Pancreas (tissue), 10 donors: ENCODE measurements at regions not wholly inside any gene's neighbourhood (a gene's known extent, or its start where the extent isn't known, plus 50 kb on each side); places are given as distances from the start of the nearest gene placed in this dataset.

Experiments used
- ATAC-seq, 4 donors: fragments of 200-7000 bp; cut with Tn5 transposase; one replicate each; pipeline versions ENCODE4 v1.8.0 to v1.9.1; 2020; ENCODE audit warnings: mild to moderate bottlenecking in 4 of 4, moderate library complexity in 4 of 4
- DNase-seq, 6 donors: peaks; one replicate each; pipeline ENCODE4 v3.0.0-alpha.2; 2020
- FAIRE-seq: peaks from 2 replicates; lab custom pipeline; 2012; peaks lifted over from hg19 to GRCh38; lab: Jason Lieb, UNC
- H3K27ac ChIP-seq, 4 donors: fragments of 200-600 bp; sonication (generic); 1 replicate in 3 of 4; 2 replicates in 1 of 4; pipeline versions ENCODE4 v1.5.0 to v1.8.0; 2020
- H3K27me3 ChIP-seq, 4 donors: fragments of 200-600 bp; one replicate each; pipeline ENCODE4 v1.8.0; 2021
- H3K36me3 ChIP-seq, 3 donors: fragments of 200-600 bp; sonication (generic) in 1 of 3; one replicate each; pipeline versions ENCODE4 v1.5.0 to v1.8.0; 2020 to 2021
- H3K4me1 ChIP-seq, 3 donors: fragments of 200-600 bp; one replicate each; pipeline ENCODE4 v1.8.0; 2021
- H3K4me3 ChIP-seq, 4 donors: fragments of 200-600 bp; sonication (generic) in 2 of 4; one replicate each; pipeline versions ENCODE4 v1.5.0 to v1.8.0; 2020 to 2021
- H3K9me3 ChIP-seq, 4 donors: fragments of 200-600 bp; one replicate each; pipeline ENCODE4 v1.8.0; 2021
- WGBS, 2 donors: extraction: QIAGEN DNeasy Blood & Tissue Kit; methylation state at CpG; one replicate each; pipeline ENCODE4 v1.1.7; 2013; 5-methylcytosine and 5-hydroxymethylcytosine counted together
- intact Hi-C, 3 donors: fragments of 100-400 bp; cut with DNase I; formaldehyde crosslinking; loops; one replicate each; pipeline versions ENCODE4 v1.11.1 to v1.14.2; 2022
- TF ChIP-seq, protein P1 (sequence below), 4 donors: fragments of 200-600 bp; sonication (generic) in 3 of 4; IDR thresholded peaks; one replicate each; pipeline versions ENCODE4 v1.5.0 to v1.8.0; 2021; ENCODE audit warnings: antibody characterized with exemption in 4 of 4
- donor health status: healthy with polysubstance abuse.
- donor health status: DM: no; HTN: no; CAD: no; lungs with moderate emphysema.
- donor health status: DM: no; HTN: no; CAD: no.
- donor health status: control.
- donor health status: control.
- donor health status: Bipolar disorder and iron deficiency.
- donor health status: DM: yes; HTN: yes; CAD: no.
- donor health status: DM: no; HTN: no; CAD: no.
- donor health status: DM: no; HTN: no; CAD: no.
- donor health status: DM: yes; HTN: yes; CAD: no.

DNA sequence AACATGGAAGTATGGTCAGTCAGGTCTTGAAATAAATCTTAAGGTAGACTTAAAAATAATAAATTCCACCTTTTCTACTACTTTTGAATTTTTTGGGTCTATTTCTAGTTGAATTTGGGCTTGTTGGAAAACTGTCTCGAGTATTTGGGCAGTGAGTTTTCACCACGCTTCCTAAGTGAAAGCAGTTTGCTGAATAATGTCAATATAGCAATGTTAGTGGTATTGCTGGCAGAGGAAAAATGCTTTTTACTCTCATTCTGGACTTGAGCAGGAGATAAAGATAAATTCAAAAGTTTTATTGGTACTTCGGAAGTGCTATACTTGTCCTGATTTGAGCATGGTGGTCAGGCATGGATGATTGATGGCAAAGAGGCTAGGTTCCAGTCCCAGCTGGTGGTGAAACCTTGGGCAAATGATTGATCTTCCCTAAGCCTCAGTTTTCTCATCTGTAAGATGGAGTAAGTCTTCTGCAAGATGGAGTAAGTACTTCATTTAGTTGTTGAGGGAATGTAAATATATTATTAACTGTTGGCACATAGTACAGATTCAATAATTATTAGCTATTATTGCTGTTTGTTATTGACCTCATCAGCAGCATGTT lies 503.5 kb upstream of the ZEB2 start:
- no peaks in the 10 kb centered on the region for H3K4me1 ChIP-seq
- H3K4me3 ChIP-seq, result no peak overlapping the region
- no peaks in the 10 kb centered on the region for H3K36me3 ChIP-seq
- TF ChIP-seq, protein P1, sequence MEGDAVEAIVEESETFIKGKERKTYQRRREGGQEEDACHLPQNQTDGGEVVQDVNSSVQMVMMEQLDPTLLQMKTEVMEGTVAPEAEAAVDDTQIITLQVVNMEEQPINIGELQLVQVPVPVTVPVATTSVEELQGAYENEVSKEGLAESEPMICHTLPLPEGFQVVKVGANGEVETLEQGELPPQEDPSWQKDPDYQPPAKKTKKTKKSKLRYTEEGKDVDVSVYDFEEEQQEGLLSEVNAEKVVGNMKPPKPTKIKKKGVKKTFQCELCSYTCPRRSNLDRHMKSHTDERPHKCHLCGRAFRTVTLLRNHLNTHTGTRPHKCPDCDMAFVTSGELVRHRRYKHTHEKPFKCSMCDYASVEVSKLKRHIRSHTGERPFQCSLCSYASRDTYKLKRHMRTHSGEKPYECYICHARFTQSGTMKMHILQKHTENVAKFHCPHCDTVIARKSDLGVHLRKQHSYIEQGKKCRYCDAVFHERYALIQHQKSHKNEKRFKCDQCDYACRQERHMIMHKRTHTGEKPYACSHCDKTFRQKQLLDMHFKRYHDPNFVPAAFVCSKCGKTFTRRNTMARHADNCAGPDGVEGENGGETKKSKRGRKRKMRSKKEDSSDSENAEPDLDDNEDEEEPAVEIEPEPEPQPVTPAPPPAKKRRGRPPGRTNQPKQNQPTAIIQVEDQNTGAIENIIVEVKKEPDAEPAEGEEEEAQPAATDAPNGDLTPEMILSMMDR (IDR thresholded peaks at IDR 0.05), result no peak
- FAIRE-seq (no peak), ATAC-seq (no peak), DNase-seq (no peak)
- 79 to 81% methylated on average over 3 of the region's 3 CpGs for WGBS, 2 donors
- no peaks in the 10 kb centered on the region for H3K27me3 ChIP-seq
- no peak overlapping the region for H3K27ac ChIP-seq
- intact Hi-C loops, result no loop called here
- H3K9me3 ChIP-seq, result no peaks in the 10 kb centered on the region

DNA sequence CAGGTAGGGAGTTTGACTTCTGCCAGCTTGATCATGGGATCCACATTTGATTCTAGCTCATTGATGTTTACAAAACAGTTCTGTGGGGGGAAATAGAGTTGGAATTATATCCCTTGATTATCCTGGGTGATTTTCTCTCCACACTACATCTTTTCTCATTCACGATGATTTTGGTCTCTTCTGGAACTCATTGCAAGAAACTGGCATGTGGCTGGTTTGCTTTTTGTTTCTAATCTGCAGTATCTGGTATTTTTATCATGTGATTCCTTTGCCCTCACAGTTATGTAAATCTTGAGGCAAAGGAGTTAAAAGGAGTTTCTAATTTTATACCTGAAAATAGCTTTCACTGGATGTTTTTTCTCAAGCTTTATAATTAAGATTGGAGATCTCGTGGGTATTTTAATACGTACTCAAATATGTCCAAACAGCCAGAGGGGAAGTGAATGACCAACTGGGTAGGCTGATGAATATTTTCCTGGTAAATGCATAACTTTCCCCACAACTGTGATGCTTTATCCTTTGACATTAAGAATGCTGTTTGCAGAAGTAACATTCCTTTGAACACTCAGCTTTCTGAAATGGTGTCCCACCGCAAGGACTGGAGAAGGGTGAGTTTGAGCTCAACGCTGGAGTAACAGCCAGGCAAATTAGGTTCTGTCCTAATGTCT lies 502.9 kb upstream of the ZEB2 start:
- Histone ChIP-seq H3K36me3 (no peaks in the 10 kb centered on the region), H3K4me1 (no peaks in the 10 kb centered on the region), H3K9me3 (no peaks in the 10 kb centered on the region), H3K27me3 (no peaks in the 10 kb centered on the region), H3K4me3 (no peak overlapping the region), H3K27ac (no peak overlapping the region)
- intact Hi-C loops, result no loop called here
- FAIRE-seq (no peak), ATAC-seq (peak in 2 of 4 donors; percentile 16 to 41), DNase-seq (no peak)
- TF ChIP-seq, protein P1 (IDR thresholded peaks at IDR 0.05), result no peak
- 36 to 41% methylated on average over 5 of the region's 5 CpGs for WGBS, 2 donors

DNA sequence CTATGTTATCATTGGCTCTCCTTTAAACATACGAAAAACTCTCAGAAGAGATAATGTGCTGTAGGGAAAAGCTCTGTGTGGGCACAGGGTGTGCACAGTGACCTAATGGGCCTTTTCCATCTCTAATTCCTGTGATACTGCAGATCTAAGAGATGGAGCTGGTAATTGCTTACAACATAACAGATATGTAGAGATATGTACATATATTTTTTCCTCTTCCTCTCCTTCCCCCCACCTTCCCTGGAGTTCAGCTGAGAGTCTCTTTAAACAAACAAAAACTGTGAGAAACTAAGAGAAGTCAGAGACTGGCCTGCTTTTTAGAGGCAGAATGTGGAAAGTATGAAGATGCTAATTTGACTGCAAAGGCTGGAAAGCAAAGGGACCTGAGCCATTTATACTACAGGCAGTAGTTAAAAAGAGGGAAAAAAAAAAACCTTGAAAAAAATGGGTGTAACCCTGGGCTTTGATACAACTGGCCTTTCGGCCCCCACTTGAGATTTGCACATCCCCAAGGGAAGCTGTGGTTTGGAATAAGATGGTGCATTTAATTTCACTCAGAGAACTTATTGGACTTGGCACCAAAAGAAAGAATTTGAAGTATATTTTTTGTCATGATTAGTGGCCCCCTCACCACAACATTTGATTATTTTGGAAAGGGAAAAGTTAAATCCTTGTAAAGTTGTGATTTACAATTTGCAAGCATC lies 502.2 kb upstream of the ZEB2 start:
- ATAC-seq (no peak), FAIRE-seq (no peak), DNase-seq (no peak)
- H3K27me3 ChIP-seq, result no peaks in the 10 kb centered on the region
- no peak overlapping the region for H3K27ac ChIP-seq
- no peaks in the 10 kb centered on the region for H3K9me3 ChIP-seq
- no peak overlapping the region for H3K4me3 ChIP-seq
- TF ChIP-seq, protein P1 (IDR thresholded peaks at IDR 0.05), result no peak
- no peaks in the 10 kb centered on the region for H3K4me1 ChIP-seq
- 75 to 76% methylated on average over 2 of the region's 2 CpGs for WGBS, 2 donors
- H3K36me3 ChIP-seq, result no peaks in the 10 kb centered on the region
- intact Hi-C loops, result no loop called here

DNA sequence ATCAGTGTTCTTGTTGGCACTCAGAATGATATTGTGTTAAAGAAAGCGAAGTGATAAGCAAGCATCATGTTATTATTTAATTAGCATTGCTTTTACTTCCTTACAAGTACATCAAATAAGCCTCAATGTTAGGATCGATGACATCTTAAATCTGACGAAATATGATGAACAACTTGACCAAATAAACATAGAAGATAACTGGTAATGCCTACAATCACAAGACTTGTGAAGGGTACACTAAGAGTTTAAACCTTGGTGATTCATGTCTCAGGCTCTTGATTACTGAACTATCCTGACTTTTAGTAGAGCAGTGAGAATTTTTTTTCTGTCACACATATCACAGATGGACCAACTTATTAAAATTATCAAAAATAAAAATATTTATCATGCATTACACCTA lies 500.8 kb upstream of the ZEB2 start:
- H3K36me3 ChIP-seq, result no peaks in the 10 kb centered on the region
- WGBS, 2 donors, result 90 to 95% methylated on average over 3 of the region's 3 CpGs
- no peak overlapping the region for H3K27ac ChIP-seq
- intact Hi-C loops, result no loop called here
- ATAC-seq (no peak), DNase-seq (no peak), FAIRE-seq (no peak)
- H3K27me3 ChIP-seq, result no peaks in the 10 kb centered on the region
- TF ChIP-seq, protein P1 (IDR thresholded peaks at IDR 0.05), result no peak
- H3K4me3 ChIP-seq, result no peak overlapping the region
- H3K9me3 ChIP-seq, result no peaks in the 10 kb centered on the region
- H3K4me1 ChIP-seq, result no peaks in the 10 kb centered on the region

DNA sequence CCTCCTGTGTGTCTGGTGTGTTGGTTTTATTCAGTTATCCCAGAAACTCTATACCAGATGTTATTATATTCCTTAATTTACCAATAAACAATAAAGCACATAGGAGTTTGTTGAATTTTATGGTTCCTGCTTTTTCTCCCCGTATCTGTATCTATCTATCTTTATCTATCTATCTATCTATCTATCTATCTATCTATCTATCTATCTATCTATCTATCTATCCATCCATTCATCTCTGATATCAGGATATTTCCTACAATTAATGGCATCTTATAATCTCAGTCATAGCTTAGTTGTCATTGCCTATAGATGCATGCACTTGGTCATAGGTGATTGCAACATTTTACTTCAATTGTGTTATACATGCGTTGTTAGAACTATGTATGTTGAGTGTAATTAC lies 500.2 kb upstream of the ZEB2 start:
- Histone ChIP-seq H3K4me1 (no peaks in the 10 kb centered on the region), H3K4me3 (no peak overlapping the region), H3K9me3 (no peaks in the 10 kb centered on the region), H3K27ac (no peak overlapping the region), H3K27me3 (no peaks in the 10 kb centered on the region), H3K36me3 (no peaks in the 10 kb centered on the region)
- intact Hi-C loops, result no loop called here
- DNase-seq (no peak), ATAC-seq (no peak), FAIRE-seq (no peak)
- 90 to 98% methylated on average over 2 of the region's 2 CpGs for WGBS, 2 donors
- TF ChIP-seq, protein P1 (IDR thresholded peaks at IDR 0.05), result no peak
